PC-9 (cell line): ENCODE measurements at regions not wholly inside any gene's neighbourhood (a gene's known extent, or its start where the extent isn't known, plus 50 kb on each side); places are given as distances from the start of the nearest gene placed in this dataset.

ENCODE experiments used
- BruUV-seq: library from RNA; stranded (reverse); fragments of 400-500 nt; replicated peaks from 2 replicates; lab custom pipeline; 2021; lab: Mats Ljungman, UMichigan
- CTCF ChIA-PET: fragments of 300-600 bp; sonication (Branson Sonifier 250); formaldehyde crosslinking; loops from one replicate; lab custom pipeline; 2022; ENCODE audit warnings: antibody characterized with exemption; lab: Charles Lee
- POLR2A ChIA-PET: fragments of 300-600 bp; sonication (Branson Sonifier 250); formaldehyde crosslinking; loops from one replicate; lab custom pipeline; 2022; ENCODE audit warnings: antibody characterized with exemption; ENCODE audit not compliant: unreplicated experiment; lab: Charles Lee
- DNase-seq, 2 experiments: peaks; one replicate each; pipeline versions ENCODE4 v3.0.0 to v3.0.0-alpha.2; 2015 to 2022; ENCODE audit warnings: mixed read lengths in 1 of 2
- H2AFZ ChIP-seq: fragments of 200-600 bp; sonication (generic); 2 replicates; pipeline ENCODE4 v1.8.1; 2017; ENCODE audit warnings: antibody characterized with exemption
- H3F3A ChIP-seq: fragments of 200-600 bp; sonication (generic); 2 replicates; pipeline ENCODE4 v1.8.1; 2017; ENCODE audit warnings: antibody characterized with exemption, mild to moderate bottlenecking, low read depth; ENCODE audit not compliant: insufficient read depth
- H3K27ac ChIP-seq: fragments of 200-600 bp; sonication (generic); 2 replicates; pipeline ENCODE4 v1.6.1; 2016; ENCODE audit warnings: mixed run types
- H3K27me3 ChIP-seq: fragments of 200-600 bp; sonication (generic); 2 replicates; pipeline ENCODE4 v1.6.1; 2016; ENCODE audit warnings: low read depth, mixed run types; ENCODE audit not compliant: insufficient read depth
- H3K36me3 ChIP-seq: fragments of 200-600 bp; sonication (generic); 2 replicates; pipeline ENCODE4 v1.6.1; 2016; ENCODE audit warnings: low read depth, mixed run types
- H3K4me1 ChIP-seq: fragments of 200-600 bp; sonication (generic); replicated peaks from 2 replicates; pipeline ENCODE4 v1.6.1; 2016; ENCODE audit warnings: mixed run types; ENCODE audit not compliant: insufficient read depth
- H3K4me2 ChIP-seq: fragments of 200-600 bp; sonication (generic); 2 replicates; pipeline ENCODE4 v1.6.1; 2017; ENCODE audit warnings: mixed run types
- H3K4me3 ChIP-seq: fragments of 200-600 bp; sonication (generic); 2 replicates; pipeline ENCODE4 v1.6.1; 2016; ENCODE audit warnings: mixed run types
- H3K79me2 ChIP-seq: fragments of 200-600 bp; sonication (generic); 2 replicates; pipeline ENCODE4 v1.6.1; 2017; ENCODE audit warnings: low read depth, mixed run types
- H3K9me2 ChIP-seq: fragments of 200-600 bp; sonication (generic); 2 replicates; pipeline ENCODE4 v1.8.1; 2017; ENCODE audit warnings: mild to moderate bottlenecking; ENCODE audit not compliant: insufficient read depth
- H3K9me3 ChIP-seq: fragments of 200-600 bp; sonication (generic); 2 replicates; pipeline ENCODE4 v1.8.1; 2016; ENCODE audit warnings: low read depth; ENCODE audit not compliant: insufficient read depth
- H4K20me1 ChIP-seq: fragments of 200-600 bp; sonication (generic); 2 replicates; pipeline ENCODE4 v1.8.1; 2017; ENCODE audit not compliant: insufficient read depth
- EZH2 ChIP-seq: fragments of 200-600 bp; sonication (generic); IDR thresholded peaks from 2 replicates; pipeline ENCODE4 v1.8.0; 2017; ENCODE audit warnings: antibody characterized with exemption, low read depth
- intact Hi-C: fragments of 100-400 bp; cut with micrococcal nuclease; formaldehyde crosslinking; loops from one replicate; pipeline ENCODE4 v1.10.0; 2022; ENCODE audit not compliant: unreplicated experiment
- TF ChIP-seq, protein P1 (sequence below): fragments of 200-600 bp; sonication (generic); conservative IDR thresholded peaks from 2 replicates; pipeline ENCODE4 v1.6.1; 2017; ENCODE audit warnings: mixed run types, antibody characterized with exemption, mild to moderate bottlenecking, moderate library complexity

DNA sequence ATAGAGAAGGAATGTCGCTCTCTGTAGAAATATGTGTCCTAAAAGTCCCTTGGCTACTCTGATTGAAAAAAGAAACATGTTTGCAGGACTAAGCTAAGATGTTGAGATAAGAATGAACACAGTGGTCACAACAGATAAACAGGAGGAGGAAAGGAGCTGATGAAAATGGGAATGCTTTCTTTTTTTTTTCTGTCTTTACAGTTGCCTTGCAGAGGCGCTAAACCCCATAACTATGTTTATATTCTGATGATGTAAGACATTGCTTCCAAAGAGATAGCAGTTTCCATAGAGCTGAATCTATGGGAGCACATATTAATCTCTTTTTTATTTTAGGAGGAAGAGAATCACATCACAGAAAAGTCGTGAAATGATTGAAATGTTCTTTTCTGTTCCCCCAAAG, 153.5 kb upstream of the LYZL1 start:
- Histone ChIP-seq H3K4me1 (peaks cover 1% of the 10 kb centered on the region; the same call in 1 of the 2 replicates), H3K36me3 (no peaks in the 10 kb centered on the region), H2AFZ (no peak overlapping the region), H3K4me2 (no peak overlapping the region), H3K9me2 (no peaks in the 10 kb centered on the region), H3K79me2 (no peaks in the 10 kb centered on the region), H3K4me3 (no peak overlapping the region), H3K27ac (no peak overlapping the region), H3K9me3 (no peaks in the 10 kb centered on the region), H4K20me1 (no peaks in the 10 kb centered on the region), H3K27me3 (no peaks in the 10 kb centered on the region), H3F3A (no peaks in the 10 kb centered on the region)
- no peak for DNase-seq
- ChIA-PET CTCF (no interaction called here), POLR2A (no interaction called here)
- BruUV-seq = no TSS peak
- intact Hi-C loops = no loop called here
- TF ChIP-seq, protein P1, sequence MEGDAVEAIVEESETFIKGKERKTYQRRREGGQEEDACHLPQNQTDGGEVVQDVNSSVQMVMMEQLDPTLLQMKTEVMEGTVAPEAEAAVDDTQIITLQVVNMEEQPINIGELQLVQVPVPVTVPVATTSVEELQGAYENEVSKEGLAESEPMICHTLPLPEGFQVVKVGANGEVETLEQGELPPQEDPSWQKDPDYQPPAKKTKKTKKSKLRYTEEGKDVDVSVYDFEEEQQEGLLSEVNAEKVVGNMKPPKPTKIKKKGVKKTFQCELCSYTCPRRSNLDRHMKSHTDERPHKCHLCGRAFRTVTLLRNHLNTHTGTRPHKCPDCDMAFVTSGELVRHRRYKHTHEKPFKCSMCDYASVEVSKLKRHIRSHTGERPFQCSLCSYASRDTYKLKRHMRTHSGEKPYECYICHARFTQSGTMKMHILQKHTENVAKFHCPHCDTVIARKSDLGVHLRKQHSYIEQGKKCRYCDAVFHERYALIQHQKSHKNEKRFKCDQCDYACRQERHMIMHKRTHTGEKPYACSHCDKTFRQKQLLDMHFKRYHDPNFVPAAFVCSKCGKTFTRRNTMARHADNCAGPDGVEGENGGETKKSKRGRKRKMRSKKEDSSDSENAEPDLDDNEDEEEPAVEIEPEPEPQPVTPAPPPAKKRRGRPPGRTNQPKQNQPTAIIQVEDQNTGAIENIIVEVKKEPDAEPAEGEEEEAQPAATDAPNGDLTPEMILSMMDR = no peak
- no peak for TF ChIP-seq EZH2

DNA sequence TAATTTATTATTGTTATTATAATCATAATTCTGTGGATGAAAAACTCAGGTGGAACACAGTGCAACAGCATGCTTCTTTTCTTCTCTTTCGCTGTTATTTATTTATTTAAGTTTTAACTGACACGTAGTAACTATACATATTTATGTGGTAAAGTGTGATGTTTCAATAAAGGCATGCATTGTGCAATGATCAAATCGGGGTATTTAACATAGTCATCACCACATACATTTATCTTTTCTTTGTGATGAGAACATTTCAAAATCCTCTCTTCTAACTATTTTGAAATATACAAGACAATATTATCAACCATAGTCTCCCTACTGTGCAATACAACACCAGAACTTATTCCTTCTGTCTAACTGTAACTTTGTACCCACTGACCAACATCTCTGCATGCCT, 152.5 kb upstream of the LYZL1 start:
- Histone ChIP-seq H3K27ac (no peak overlapping the region), H3K4me3 (no peak overlapping the region), H3F3A (peaks cover 8% of the 10 kb centered on the region; the same call in 1 of the 2 replicates), H3K27me3 (no peaks in the 10 kb centered on the region), H3K4me1 (peaks cover 8% of the 10 kb centered on the region), H3K79me2 (no peaks in the 10 kb centered on the region), H3K36me3 (no peaks in the 10 kb centered on the region), H3K4me2 (no peak overlapping the region), H4K20me1 (no peaks in the 10 kb centered on the region), H2AFZ (no peak overlapping the region), H3K9me3 (no peaks in the 10 kb centered on the region), H3K9me2 (no peaks in the 10 kb centered on the region)
- BruUV-seq = no TSS peak
- TF ChIP-seq, protein P1 = no peak
- TF ChIP-seq EZH2 = no peak
- intact Hi-C loops = no loop called here
- ChIA-PET POLR2A (no interaction called here), CTCF (interaction anchor here (0.6 kb wide), 1 partner anchor 472 kb away, joined by 3 read pairs; no protein-coding TSS in a partner anchor)
- DNase-seq = no peak

DNA sequence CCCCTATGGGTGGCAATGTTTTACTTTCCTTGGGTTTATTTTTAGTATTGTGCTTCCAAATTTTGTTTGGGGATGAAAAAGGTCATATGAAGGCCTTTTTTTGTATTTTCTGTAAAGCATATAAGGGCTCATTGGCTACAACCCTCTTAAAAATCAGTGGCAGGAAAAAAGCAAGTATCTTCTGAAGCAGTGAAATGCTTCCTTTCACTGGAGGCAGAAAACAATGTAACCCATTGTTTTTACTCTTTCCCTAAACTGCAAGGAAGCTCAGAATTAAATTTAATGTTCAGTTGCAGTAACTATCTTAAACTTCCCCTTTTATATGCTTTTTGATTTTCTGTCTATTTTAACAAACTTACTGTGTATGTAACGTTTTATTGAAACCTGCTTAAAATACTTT, 148.7 kb upstream of the LYZL1 start:
- intact Hi-C loops = loop anchor here (2.0 to 5.0 kb wide), 2 partner anchors 165 to 473 kb away; no protein-coding TSS in a partner anchor
- Histone ChIP-seq H3K9me2 (no peaks in the 10 kb centered on the region), H3K79me2 (no peaks in the 10 kb centered on the region), H3K4me3 (no peak overlapping the region), H3K4me2 (no peak overlapping the region), H3F3A (peaks cover 11% of the 10 kb centered on the region; the same call in 1 of the 2 replicates), H2AFZ (no peak overlapping the region), H3K27me3 (no peaks in the 10 kb centered on the region), H3K4me1 (peaks cover 19% of the 10 kb centered on the region), H4K20me1 (no peaks in the 10 kb centered on the region), H3K36me3 (no peaks in the 10 kb centered on the region), H3K27ac (no peak overlapping the region), H3K9me3 (no peaks in the 10 kb centered on the region)
- POLR2A ChIA-PET = no interaction called here
- TF ChIP-seq, protein P1 = no peak
- TF ChIP-seq EZH2 = no peak
- no peak for DNase-seq
- no TSS peak for BruUV-seq
- CTCF ChIA-PET = no interaction called here
